GM23248 (cell line): ENCODE measurements at regions not wholly inside any gene's neighbourhood (a gene's known extent, or its start where the extent isn't known, plus 50 kb on each side); places are given as distances from the start of the nearest gene placed in this dataset.

Experiments used
- EZH2 ChIP-seq: fragments of 200-600 bp; sonication (generic); IDR thresholded peaks from 2 replicates; pipeline ENCODE4 v1.6.1; 2018; ENCODE audit warnings: antibody characterized with exemption, mild to moderate bottlenecking; ENCODE audit not compliant: insufficient read depth, poor library complexity, severe bottlenecking
- EZH2phosphoT487 ChIP-seq: fragments of 200-600 bp; sonication (generic); IDR thresholded peaks from 2 replicates; pipeline ENCODE4 v1.6.1; 2018; ENCODE audit warnings: antibody characterized with exemption, moderate library complexity, mild to moderate bottlenecking, low read depth; ENCODE audit not compliant: insufficient read depth

- TF ChIP-seq EZH2 (no peak), EZH2phosphoT487 (no peak)
These were observed 814.7 kb downstream of the GALC start for GRCh38 chr14:87178277-87178676.
